ENCODE measurements at regions not wholly inside any gene's neighbourhood (a gene's known extent, or its start where the extent isn't known, plus 50 kb on each side); places are given as distances from the start of the nearest gene placed in this dataset.

GRCh38 chr10:71048971-71049615, 160.7 kb upstream of the PCBD1 start:
- Histone ChIP-seq H3K27ac (ENCODE audit: low read length in 2 of 2) (no peak overlapping the region), H3K9me3 (ENCODE audit: control extremely low read depth in 1 of 3, control insufficient read depth in 2 of 3, insufficient read depth in 1 of 3, low read length in 2 of 3) (peaks cover 0 to 6% (median 0%) of the 10 kb centered on the region in 3 donors), H4K20me1 (ENCODE audit: control insufficient read depth, insufficient read depth, low read length, poor library complexity, severe bottlenecking) (no peaks in the 10 kb centered on the region), H2AFZ (ENCODE audit: insufficient read depth, low read depth, low read length, poor library complexity, severe bottlenecking) (no peak overlapping the region), H3K79me2 (ENCODE audit: control insufficient read depth, insufficient read depth, low read length) (no peaks in the 10 kb centered on the region), H3K4me1 (ENCODE audit: control insufficient read depth in 2 of 2, insufficient read depth in 2 of 2, low read length in 2 of 2) (no peaks in the 10 kb centered on the region), H3K4me2 (replicated peaks; ENCODE audit: low read depth, low read length, poor library complexity, severe bottlenecking) (no peak overlapping the region), H3K36me3 (replicated peaks in 1 of 2; ENCODE audit: control extremely low read depth in 1 of 2, control insufficient read depth in 1 of 2, extremely low read depth in 1 of 2, insufficient read depth in 2 of 2, low read length in 1 of 2) (no peaks in the 10 kb centered on the region), H3K9ac (ENCODE audit: low read length) (no peak overlapping the region), H3K4me3 (ENCODE audit: control extremely low read depth in 1 of 5, extremely low read depth in 1 of 5, insufficient read depth in 1 of 5, low read depth in 2 of 5, low read length in 4 of 5) (no peak overlapping the region), H3K27me3 (replicated peaks in 1 of 4; ENCODE audit: control extremely low read depth in 1 of 4, control insufficient read depth in 3 of 4, insufficient read depth in 4 of 4, low read length in 3 of 4) (peaks cover 0 to 3% (median 0%) of the 10 kb centered on the region in 4 experiments)
- WGBS (ENCODE audit: insufficient coverage) = 94% methylated on average over 6 of the region's 6 CpGs
- DNase-seq (no peak), ATAC-seq (ENCODE audit: low read depth) (no peak)
- Mint-ChIP-seq H3K9me3 (ENCODE audit: insufficient read depth) (no peaks in the 10 kb centered on the region), H3K27me3 (peaks cover 28% of the 10 kb centered on the region), H3K4me1 (no peaks in the 10 kb centered on the region), H3K27ac (no peak overlapping the region), H3K4me3 (no peak overlapping the region)
- intact Hi-C loops (cut with micrococcal nuclease) = no loop called here
- TF ChIP-seq EZH2 (IDR thresholded peaks at IDR 0.05; ENCODE audit: borderline replicate concordance, insufficient read depth, low read depth, low read length, poor library complexity, severe bottlenecking) = no peak
- CTCF ChIA-PET = no interaction called here
- POLR2A ChIA-PET = no interaction called here

- no peak overlapping the region for H3K4me3 Mint-ChIP-seq
- H3K4me1 Mint-ChIP-seq = no peaks in the 10 kb centered on the region
- peaks cover 28% of the 10 kb centered on the region for H3K27me3 Mint-ChIP-seq
- Histone ChIP-seq H3K27me3 (replicated peaks in 1 of 4; ENCODE audit: control extremely low read depth in 1 of 4, control insufficient read depth in 3 of 4, insufficient read depth in 4 of 4, low read length in 3 of 4) (peaks cover 0 to 3% (median 0%) of the 10 kb centered on the region in 4 experiments), H3K9ac (ENCODE audit: low read length) (no peak overlapping the region), H3K4me1 (ENCODE audit: control insufficient read depth in 2 of 2, insufficient read depth in 2 of 2, low read length in 2 of 2) (no peaks in the 10 kb centered on the region), H3K36me3 (replicated peaks in 1 of 2; ENCODE audit: control extremely low read depth in 1 of 2, control insufficient read depth in 1 of 2, extremely low read depth in 1 of 2, insufficient read depth in 2 of 2, low read length in 1 of 2) (no peaks in the 10 kb centered on the region), H4K20me1 (ENCODE audit: control insufficient read depth, insufficient read depth, low read length, poor library complexity, severe bottlenecking) (no peaks in the 10 kb centered on the region), H2AFZ (ENCODE audit: insufficient read depth, low read depth, low read length, poor library complexity, severe bottlenecking) (no peak overlapping the region), H3K9me3 (ENCODE audit: control extremely low read depth in 1 of 3, control insufficient read depth in 2 of 3, insufficient read depth in 1 of 3, low read length in 2 of 3) (peaks cover 0 to 6% (median 0%) of the 10 kb centered on the region in 3 donors), H3K27ac (ENCODE audit: low read length in 2 of 2) (no peak overlapping the region), H3K4me3 (ENCODE audit: control extremely low read depth in 1 of 5, extremely low read depth in 1 of 5, insufficient read depth in 1 of 5, low read depth in 2 of 5, low read length in 4 of 5) (no peak overlapping the region), H3K4me2 (replicated peaks; ENCODE audit: low read depth, low read length, poor library complexity, severe bottlenecking) (no peak overlapping the region), H3K79me2 (ENCODE audit: control insufficient read depth, insufficient read depth, low read length) (no peaks in the 10 kb centered on the region)
- DNase-seq = no peak
- H3K27ac Mint-ChIP-seq = no peak overlapping the region
- intact Hi-C loops (cut with micrococcal nuclease) = no loop called here
- ATAC-seq (ENCODE audit: low read depth) = no peak
- POLR2A ChIA-PET = no interaction called here
- TF ChIP-seq EZH2 (IDR thresholded peaks at IDR 0.05; ENCODE audit: borderline replicate concordance, insufficient read depth, low read depth, low read length, poor library complexity, severe bottlenecking) (no peak), CTCF (IDR thresholded peaks at IDR 0.05) (no peak)
- no peaks in the 10 kb centered on the region for H3K9me3 Mint-ChIP-seq (ENCODE audit: insufficient read depth)
- 55% methylated on average over 6 of the region's 6 CpGs for WGBS (ENCODE audit: insufficient coverage)
- CTCF ChIA-PET = no interaction called here
Measured at GRCh38 chr10:71049994-71050393, 161.6 kb upstream of the PCBD1 start.
